Neural progenitor cell (in vitro differentiated cells): ENCODE measurements at regions not wholly inside any gene's neighbourhood (a gene's known extent, or its start where the extent isn't known, plus 50 kb on each side); places are given as distances from the start of the nearest gene placed in this dataset.

Experiments used
- DNase-seq: peaks from one replicate; pipeline ENCODE4 v3.0.0-alpha.2; 2016; ENCODE audit warnings: low spot score
- H2AFZ ChIP-seq: fragments of 200-600 bp; sonication (generic); replicated peaks from 2 replicates; pipeline ENCODE4 v1.6.1; 2016; ENCODE audit warnings: antibody characterized with exemption
- H3F3A ChIP-seq: fragments of 200-600 bp; sonication (generic); 2 replicates; pipeline ENCODE4 v1.6.1; 2016; ENCODE audit warnings: antibody characterized with exemption, low read depth
- H3K27ac ChIP-seq: fragments of 200-600 bp; sonication (generic); 2 replicates; pipeline ENCODE4 v1.5.1; 2016; ENCODE audit warnings: mild to moderate bottlenecking
- H3K27me3 ChIP-seq: fragments of 200-600 bp; sonication (generic); 2 replicates; pipeline ENCODE4 v1.6.1; 2016; ENCODE audit warnings: mild to moderate bottlenecking, moderate library complexity
- H3K36me3 ChIP-seq: fragments of 200-600 bp; sonication (generic); 2 replicates; pipeline ENCODE4 v1.5.1; 2016
- H3K4me1 ChIP-seq: fragments of 200-600 bp; sonication (generic); 2 replicates; pipeline ENCODE4 v1.6.1; 2016; ENCODE audit warnings: mixed run types
- H3K4me2 ChIP-seq: fragments of 200-600 bp; sonication (generic); 2 replicates; pipeline ENCODE4 v1.6.1; 2016
- H3K4me3 ChIP-seq: fragments of 200-600 bp; sonication (generic); 2 replicates; pipeline ENCODE4 v1.5.1; 2016
- H3K79me2 ChIP-seq: fragments of 200-600 bp; sonication (generic); 2 replicates; pipeline ENCODE4 v1.6.1; 2016; ENCODE audit warnings: low read depth
- H3K9ac ChIP-seq: fragments of 200-600 bp; sonication (generic); 2 replicates; pipeline ENCODE4 v1.6.1; 2016
- H3K9me3 ChIP-seq: fragments of 200-600 bp; sonication (generic); 2 replicates; pipeline ENCODE4 v1.5.1; 2016; ENCODE audit warnings: low read depth
- H4K20me1 ChIP-seq: fragments of 200-600 bp; sonication (generic); 2 replicates; pipeline ENCODE4 v1.6.1; 2016; ENCODE audit warnings: low read depth
- H3K27ac Mint-ChIP-seq: 3 replicates; pipeline ENCODE4 v1.8.0; 2021; ENCODE audit warnings: mixed read lengths
- H3K27me3 Mint-ChIP-seq: 2 replicates; pipeline ENCODE4 v1.8.0; 2022; ENCODE audit warnings: low read depth, mild to moderate bottlenecking, inconsistent platforms, moderate library complexity, mixed read lengths; ENCODE audit not compliant: insufficient read depth
- H3K36me3 Mint-ChIP-seq: 3 replicates; pipeline ENCODE4 v1.8.0; 2021; ENCODE audit warnings: mixed read lengths
- H3K4me1 Mint-ChIP-seq: 3 replicates; pipeline ENCODE4 v1.8.0; 2021; ENCODE audit warnings: mixed read lengths
- H3K4me3 Mint-ChIP-seq: 3 replicates; pipeline ENCODE4 v1.8.0; 2021; ENCODE audit warnings: mild to moderate bottlenecking, moderate library complexity, mixed read lengths
- H3K9me3 Mint-ChIP-seq: 3 replicates; pipeline ENCODE4 v1.8.0; 2020; ENCODE audit warnings: mixed read lengths
- CTCF ChIP-seq: fragments of 200-600 bp; sonication (generic); IDR thresholded peaks from 2 replicates; pipeline ENCODE4 v1.5.1; 2017; ENCODE audit warnings: antibody characterized with exemption, mild to moderate bottlenecking
- EZH2 ChIP-seq: fragments of 200-600 bp; sonication (generic); IDR thresholded peaks from 2 replicates; pipeline ENCODE4 v1.6.1; 2017; ENCODE audit warnings: antibody characterized with exemption, mild to moderate bottlenecking, moderate library complexity
- EZH2phosphoT487 ChIP-seq: fragments of 200-600 bp; sonication (generic); IDR thresholded peaks from 2 replicates; pipeline ENCODE4 v1.6.1; 2017; ENCODE audit warnings: antibody characterized with exemption

DNA sequence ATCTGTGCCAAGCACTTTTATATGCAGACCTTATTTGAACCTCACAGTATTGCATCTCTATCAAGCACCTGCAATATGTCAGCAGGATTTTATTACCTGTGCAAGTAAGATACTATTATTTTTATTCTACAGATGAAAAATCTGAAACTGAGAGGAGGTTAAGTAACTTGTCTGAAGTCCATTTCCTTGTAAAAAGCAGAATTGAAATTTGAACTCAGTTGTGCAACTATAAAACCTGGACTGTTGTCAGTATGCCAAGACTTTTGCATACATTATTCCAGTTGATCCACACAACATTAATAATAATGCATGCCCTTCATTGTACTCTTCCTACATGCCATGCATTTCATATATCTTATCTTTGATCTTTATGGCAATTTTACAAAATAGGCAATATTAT is 82.2 kb upstream of the BRINP1 start:
- no peaks in the 10 kb centered on the region for H3K9me3 Mint-ChIP-seq

DNA sequence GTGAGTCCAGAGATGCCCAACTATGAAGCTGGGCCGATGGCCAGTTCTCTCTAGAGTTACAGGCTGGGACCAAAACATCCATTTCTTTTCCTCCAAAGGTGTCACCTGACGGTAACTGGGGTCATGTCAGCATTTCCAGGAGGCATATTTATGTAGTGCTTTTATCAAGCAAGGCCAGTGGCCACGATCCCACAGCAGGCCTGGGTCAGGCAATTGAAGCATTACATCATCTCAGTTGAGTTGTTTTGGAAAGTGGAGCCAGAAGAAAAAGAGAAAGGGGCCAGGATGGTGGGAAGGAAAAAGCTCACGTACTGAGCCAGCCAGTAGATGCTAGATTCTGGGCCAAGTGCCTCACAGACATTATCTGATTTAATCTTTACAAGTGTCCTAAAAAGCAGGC is 73.9 kb upstream of the BRINP1 start:
- no peaks in the 10 kb centered on the region for H3K79me2 ChIP-seq
- Mint-ChIP-seq H3K27ac (no peak overlapping the region), H3K9me3 (no peaks in the 10 kb centered on the region), H3K4me1 (peaks cover 13% of the 10 kb centered on the region), H3K27me3 (peaks cover 5% of the 10 kb centered on the region), H3K4me3 (no peak overlapping the region), H3K36me3 (no peaks in the 10 kb centered on the region)
- H4K20me1 ChIP-seq = no peaks in the 10 kb centered on the region
- no peak overlapping the region for H3K27ac ChIP-seq
- no peak overlapping the region for H2AFZ ChIP-seq
- H3K4me1 ChIP-seq = peaks cover 10% of the 10 kb centered on the region
- no peaks in the 10 kb centered on the region for H3F3A ChIP-seq
- no peak overlapping the region for H3K9ac ChIP-seq
- no peaks in the 10 kb centered on the region for H3K36me3 ChIP-seq
- DNase-seq = no peak
- no peak overlapping the region for H3K4me3 ChIP-seq
- H3K27me3 ChIP-seq = no peaks in the 10 kb centered on the region
- TF ChIP-seq EZH2phosphoT487 (no peak), CTCF (no peak), EZH2 (no peak)
- no peak overlapping the region for H3K4me2 ChIP-seq
- no peaks in the 10 kb centered on the region for H3K9me3 ChIP-seq

More for the DNA sequence above, 82.2 kb upstream of the BRINP1 start:
- TF ChIP-seq EZH2 = no peak
- no peak for TF ChIP-seq EZH2phosphoT487
- no peak for TF ChIP-seq CTCF
- Mint-ChIP-seq H3K4me3 (no peak overlapping the region), H3K27ac (no peak overlapping the region), H3K4me1 (no peaks in the 10 kb centered on the region), H3K36me3 (no peaks in the 10 kb centered on the region), H3K27me3 (no peaks in the 10 kb centered on the region)
- Histone ChIP-seq H3K4me1 (no peaks in the 10 kb centered on the region), H3K9ac (no peak overlapping the region), H3K36me3 (no peaks in the 10 kb centered on the region), H2AFZ (no peak overlapping the region), H3K27ac (no peak overlapping the region), H3K4me2 (no peak overlapping the region), H3K9me3 (no peaks in the 10 kb centered on the region), H4K20me1 (no peaks in the 10 kb centered on the region), H3K79me2 (no peaks in the 10 kb centered on the region), H3K27me3 (no peaks in the 10 kb centered on the region), H3K4me3 (no peak overlapping the region), H3F3A (no peaks in the 10 kb centered on the region)
- no peak for DNase-seq

DNA sequence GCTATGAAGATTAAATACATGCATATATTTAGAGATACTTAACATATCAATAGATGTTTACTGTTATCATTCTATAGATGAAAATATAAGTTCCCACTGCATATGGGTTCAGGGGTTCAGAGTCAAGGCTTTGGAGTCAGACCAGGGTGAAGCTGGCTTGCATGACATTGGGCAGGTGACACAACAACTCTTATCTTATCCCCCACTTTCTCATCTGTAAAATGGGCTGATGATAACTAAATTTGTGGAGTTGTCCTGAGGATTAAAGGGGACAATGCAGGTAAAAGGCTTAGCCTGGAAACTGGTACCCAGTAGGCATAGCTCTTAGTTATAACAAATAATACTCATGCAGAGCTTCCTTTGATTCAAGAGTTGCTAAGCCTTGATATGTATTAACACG is 72.6 kb upstream of the BRINP1 start:
- Mint-ChIP-seq H3K27me3 (peaks cover 5% of the 10 kb centered on the region), H3K4me3 (no peak overlapping the region), H3K4me1 (peaks cover 13% of the 10 kb centered on the region), H3K9me3 (no peaks in the 10 kb centered on the region), H3K27ac (no peak overlapping the region), H3K36me3 (no peaks in the 10 kb centered on the region)
- DNase-seq = no peak
- Histone ChIP-seq H3K27me3 (no peaks in the 10 kb centered on the region), H3K4me1 (peaks cover 10% of the 10 kb centered on the region), H3K36me3 (no peaks in the 10 kb centered on the region), H4K20me1 (no peaks in the 10 kb centered on the region), H3K4me3 (no peak overlapping the region), H3K4me2 (peak overlapping the region; percentile 35), H3K79me2 (no peaks in the 10 kb centered on the region), H3K9ac (no peak overlapping the region), H3F3A (no peaks in the 10 kb centered on the region), H3K9me3 (no peaks in the 10 kb centered on the region), H3K27ac (no peak overlapping the region), H2AFZ (no peak overlapping the region)
- no peak for TF ChIP-seq EZH2
- TF ChIP-seq EZH2phosphoT487 = no peak
- no peak for TF ChIP-seq CTCF
